H1 (cell line): ENCODE measurements at regions not wholly inside any gene's neighbourhood (a gene's known extent, or its start where the extent isn't known, plus 50 kb on each side); places are given as distances from the start of the nearest gene placed in this dataset.

Source experiments
- CTCF ChIA-PET: fragments of 300-600 bp; sonication (Branson Sonifier 250); formaldehyde crosslinking; loops from one replicate; lab custom pipeline; 2021; ENCODE audit not compliant: partially characterized antibody; lab: Charles Lee
- POLR2A ChIA-PET: fragments of 300-600 bp; sonication (Branson Sonifier 250); formaldehyde crosslinking; loops from one replicate; lab custom pipeline; 2021; ENCODE audit warnings: inconsistent platforms; ENCODE audit not compliant: partially characterized antibody; lab: Charles Lee
- DNase-seq, 2 experiments: peaks; one replicate each; pipeline versions ENCODE4 v3.0.0 to v3.0.0-alpha.2; 2010 to 2022; ENCODE audit warnings: low spot score in 2 of 2, low read depth in 1 of 2, mixed read lengths in 1 of 2
- FAIRE-seq: peaks from 2 replicates; lab custom pipeline; 2011; peaks lifted over from hg19 to GRCh38; lab: Jason Lieb, UNC
- H2AFZ ChIP-seq: 2 replicates; pipeline ENCODE4 v1.8.1; 2012; ENCODE audit warnings: low read length, inconsistent platforms
- H2AK5ac ChIP-seq: 2 replicates; pipeline ENCODE4 v1.6.1; 2013; ENCODE audit warnings: low read depth, low read length
- H2BK120ac ChIP-seq: replicated peaks from 2 replicates; pipeline ENCODE3; 2013; ENCODE audit warnings: low read depth, low read length, inconsistent platforms
- H2BK12ac ChIP-seq: 2 replicates; pipeline ENCODE4 v1.6.1; 2013; ENCODE audit warnings: low read depth, low read length
- H2BK15ac ChIP-seq: 2 replicates; pipeline ENCODE4 v1.6.1; 2013; ENCODE audit warnings: low read length
- H2BK20ac ChIP-seq: 2 replicates; pipeline ENCODE4 v1.6.1; 2013; ENCODE audit warnings: low read length
- H2BK5ac ChIP-seq: 2 replicates; pipeline ENCODE4 v1.6.1; 2013; ENCODE audit warnings: low read depth, low read length
- H3K14ac ChIP-seq: 2 replicates; pipeline ENCODE4 v1.6.1; 2013; ENCODE audit warnings: inconsistent platforms; ENCODE audit not compliant: insufficient read length
- H3K18ac ChIP-seq: 2 replicates; pipeline ENCODE4 v1.6.1; 2013; ENCODE audit warnings: low read length; ENCODE audit errors: extremely low read depth
- H3K23ac ChIP-seq: 2 replicates; pipeline ENCODE4 v1.6.1; 2013; ENCODE audit warnings: inconsistent platforms; ENCODE audit not compliant: insufficient read length
- H3K23me2 ChIP-seq: 2 replicates; pipeline ENCODE4 v1.6.1; 2013; ENCODE audit warnings: low read depth, low read length
- H3K27ac ChIP-seq: 2 replicates; pipeline ENCODE4 v1.6.1; 2011; ENCODE audit warnings: low read depth, low read length, inconsistent platforms
- H3K27me3 ChIP-seq, 4 experiments: replicated peaks in 1 of 4; 1 replicate in 1 of 4; 2 replicates in 3 of 4; pipeline versions ENCODE4 v1.6.1 to v1.8.1; 2011 to 2013; ENCODE audit warnings: low read length in 3 of 4, mild to moderate bottlenecking in 3 of 4, inconsistent platforms in 2 of 4, mixed read lengths in 2 of 4, moderate library complexity in 1 of 4; ENCODE audit not compliant: control insufficient read depth in 3 of 4, insufficient read depth in 3 of 4; ENCODE audit errors: extremely low read depth in 1 of 4
- H3K36me3 ChIP-seq, 4 experiments: 2 replicates each; pipeline versions ENCODE4 v1.6.1 to v1.8.1; 2011 to 2013; ENCODE audit warnings: mild to moderate bottlenecking in 4 of 4, low read length in 3 of 4, moderate library complexity in 2 of 4, control low read depth in 1 of 4, inconsistent platforms in 1 of 4; ENCODE audit not compliant: insufficient read depth in 4 of 4, control insufficient read depth in 2 of 4
- H3K4ac ChIP-seq: replicated peaks from 2 replicates; pipeline ENCODE3; 2013; ENCODE audit warnings: low read length, low read depth, mixed read lengths, inconsistent platforms; ENCODE audit not compliant: insufficient read length
- H3K4me1 ChIP-seq, 4 experiments: replicated peaks in 1 of 4; 1 replicate in 1 of 4; 2 replicates in 3 of 4; pipeline versions ENCODE4 v1.6.1 to v1.8.1; 2011 to 2013; ENCODE audit warnings: low read length in 3 of 4, inconsistent platforms in 2 of 4, mixed read lengths in 1 of 4; ENCODE audit not compliant: insufficient read depth in 4 of 4, control insufficient read depth in 3 of 4
- H3K4me2 ChIP-seq, 2 experiments: 2 replicates each; pipeline versions ENCODE4 v1.6.1 to v1.8.1; 2011 to 2013; ENCODE audit warnings: low read depth in 2 of 2, low read length in 2 of 2, control low read depth in 1 of 2, inconsistent platforms in 1 of 2, mild to moderate bottlenecking in 1 of 2; ENCODE audit not compliant: insufficient read depth in 1 of 2
- H3K4me3 ChIP-seq, 4 experiments: fragments of 200-600, 300-600 bp in 1 of 4; sonication (generic), shearing (Covaris generic), sonication (Bioruptor Twin) in 1 of 4; 2 replicates each; pipeline versions ENCODE4 v1.5.1 to v1.8.1; 2011 to 2016; ENCODE audit warnings: low read length in 4 of 4, low read depth in 3 of 4, control low read depth in 2 of 4, inconsistent platforms in 2 of 4, mild to moderate bottlenecking in 2 of 4, mixed read lengths in 1 of 4, moderate library complexity in 1 of 4; ENCODE audit not compliant: insufficient read depth in 2 of 4; ENCODE audit errors: extremely low read depth in 1 of 4
- H3K56ac ChIP-seq: replicated peaks from 2 replicates; pipeline ENCODE3; 2013; ENCODE audit warnings: low read depth, mild to moderate bottlenecking, mixed read lengths, low read length, inconsistent platforms; ENCODE audit not compliant: insufficient read length
- H3K79me1 ChIP-seq: 2 replicates; pipeline ENCODE4 v1.6.1; 2013; ENCODE audit warnings: low read depth, low read length, control low read depth
- H3K79me2 ChIP-seq, 2 experiments: 2 replicates each; pipeline versions ENCODE4 v1.6.1 to v1.8.1; 2012 to 2013; ENCODE audit warnings: low read length in 2 of 2, mild to moderate bottlenecking in 2 of 2, inconsistent platforms in 1 of 2; ENCODE audit not compliant: insufficient read depth in 2 of 2, control insufficient read depth in 1 of 2
- H3K9ac ChIP-seq, 4 experiments: replicated peaks in 1 of 4; 1 replicate in 1 of 4; 2 replicates in 3 of 4; pipeline versions ENCODE4 v1.6.1 to v1.8.1; 2011 to 2013; ENCODE audit warnings: low read depth in 3 of 4, low read length in 3 of 4, control low read depth in 2 of 4, mild to moderate bottlenecking in 2 of 4, moderate library complexity in 2 of 4, inconsistent platforms in 1 of 4; ENCODE audit errors: extremely low read depth in 1 of 4
- H3K9me3 ChIP-seq, 2 experiments: 2 replicates each; pipeline versions ENCODE4 v1.6.1 to v1.8.1; 2012 to 2013; ENCODE audit warnings: mild to moderate bottlenecking in 2 of 2, moderate library complexity in 2 of 2, control low read depth in 1 of 2, inconsistent platforms in 1 of 2, low read depth in 1 of 2, low read length in 1 of 2, mixed read lengths in 1 of 2; ENCODE audit not compliant: insufficient read depth in 2 of 2
- H4K20me1 ChIP-seq, 2 experiments: replicated peaks in 1 of 2; 2 replicates each; pipeline versions ENCODE3 to v1.8.1; 2011 to 2013; ENCODE audit warnings: inconsistent platforms in 2 of 2, low read length in 2 of 2, mild to moderate bottlenecking in 1 of 2; ENCODE audit not compliant: insufficient read depth in 2 of 2, control insufficient read depth in 1 of 2
- H4K5ac ChIP-seq: 2 replicates; pipeline ENCODE4 v1.6.1; 2013; ENCODE audit warnings: low read length, low read depth, mixed read lengths, inconsistent platforms; ENCODE audit not compliant: insufficient read length
- H4K8ac ChIP-seq: 2 replicates; pipeline ENCODE4 v1.8.0; 2013; ENCODE audit warnings: mild to moderate bottlenecking, moderate library complexity, low read length, inconsistent platforms; ENCODE audit not compliant: insufficient read depth; ENCODE audit errors: extremely low read depth
- H4K91ac ChIP-seq: replicated peaks from 2 replicates; pipeline ENCODE3; 2013; ENCODE audit warnings: low read length, mixed read lengths, inconsistent platforms; ENCODE audit not compliant: insufficient read length
- BCL11A ChIP-seq, 2 experiments: IDR thresholded peaks; one replicate each; pipeline ENCODE4 v1.6.1; 2011; ENCODE audit warnings: low read depth in 2 of 2, low read length in 2 of 2, mild to moderate bottlenecking in 2 of 2
- BRCA1 ChIP-seq: IDR thresholded peaks from 2 replicates; pipeline ENCODE4 v1.6.1; 2012; ENCODE audit warnings: low read depth, low read length, improper control_type of control experiment
- CBX8 ChIP-seq: fragments of 300-800, 300-1000 bp; sonication (generic); IDR thresholded peaks from 2 replicates; pipeline ENCODE4 v1.7.1; 2016; ENCODE audit warnings: low read depth, low read length, borderline replicate concordance
- CREB1 ChIP-seq: IDR thresholded peaks from 2 replicates; pipeline ENCODE4 v1.6.1; 2012; ENCODE audit warnings: inconsistent platforms
- EZH2 ChIP-seq: fragments of 200-600 bp; sonication (generic); IDR thresholded peaks from 2 replicates; pipeline ENCODE4 v1.7.1; 2012; ENCODE audit warnings: low read depth, mild to moderate bottlenecking, moderate library complexity, low read length, inconsistent platforms; ENCODE audit not compliant: severe bottlenecking
- FOSL1 ChIP-seq: IDR thresholded peaks from 2 replicates; pipeline ENCODE4 v1.6.1; 2011; ENCODE audit warnings: mild to moderate bottlenecking, low read depth, low read length, moderate library complexity; ENCODE audit not compliant: insufficient read depth
- HDAC2 ChIP-seq, 2 experiments: fragments of 300-600 bp in 1 of 2; sonication (generic) in 1 of 2; IDR thresholded peaks; 2 replicates each; pipeline ENCODE4 v1.6.1; 2011 to 2012; ENCODE audit warnings: low read depth in 2 of 2, low read length in 2 of 2, mild to moderate bottlenecking in 2 of 2, moderate library complexity in 2 of 2, borderline replicate concordance in 1 of 2, inconsistent platforms in 1 of 2
- KDM1A ChIP-seq: fragments of 200-600, 300-600 bp; sonication (generic); IDR thresholded peaks from 2 replicates; pipeline ENCODE4 v1.7.1; 2016; ENCODE audit warnings: mild to moderate bottlenecking, low read length, borderline replicate concordance
- KDM5A ChIP-seq: fragments of 200-600 bp; IDR thresholded peaks from 2 replicates; pipeline ENCODE4 v1.7.1; 2012; ENCODE audit warnings: mild to moderate bottlenecking, low read length, inconsistent platforms, mixed read lengths
- POLR2A ChIP-seq, 2 experiments: IDR thresholded peaks; 1 replicate in 1 of 2; 2 replicates in 1 of 2; pipeline ENCODE4 v1.6.1; 2011; ENCODE audit warnings: low read depth in 2 of 2, low read length in 2 of 2, mild to moderate bottlenecking in 2 of 2; ENCODE audit errors: control extremely low read depth in 1 of 2
- SIX5 ChIP-seq: IDR thresholded peaks from 2 replicates; pipeline ENCODE4 v1.6.1; 2011; ENCODE audit warnings: mild to moderate bottlenecking, low read depth, low read length
- TEAD4 ChIP-seq: IDR thresholded peaks from 2 replicates; pipeline ENCODE4 v1.6.1; 2012; ENCODE audit warnings: low read depth, low read length, inconsistent platforms, mixed read lengths
- YY1 ChIP-seq: IDR thresholded peaks from 2 replicates; pipeline ENCODE4 v1.6.1; 2011; ENCODE audit warnings: low read depth, mild to moderate bottlenecking, low read length
- WGBS, 2 experiments: shearing (Covaris generic) in 1 of 2; methylation state at CpG; one replicate each; pipeline versions ENCODE4 v1.1.6 to v1.1.7; 2013 to 2015; ENCODE audit warnings: low lambda C conversion rate in 2 of 2, mixed read lengths in 2 of 2, inconsistent platforms in 1 of 2, low coverage in 1 of 2, missing lambda C conversion rate in 1 of 2; ENCODE audit not compliant: insufficient replicate concordance in 2 of 2, insufficient coverage in 1 of 2, insufficient read length in 1 of 2; ENCODE audit errors: extremely low coverage in 1 of 2, missing lambda C conversion rate in 1 of 2; 5-methylcytosine and 5-hydroxymethylcytosine counted together

GRCh38 chr10:89129911-89130310 is 77.2 kb downstream of the CH25H start:
- CTCF ChIA-PET = interaction anchor here (0.7 kb wide), 2 partner anchors 10 to 43 kb away, joined by 3 read pairs; no protein-coding TSS in a partner anchor
- no peak overlapping the region for H3K23ac ChIP-seq
- no peak overlapping the region for H4K5ac ChIP-seq
- H2BK15ac ChIP-seq = no peak overlapping the region
- no peak overlapping the region for H3K4ac ChIP-seq
- H4K91ac ChIP-seq = no peak overlapping the region
- no peak for FAIRE-seq
- no peak for DNase-seq
- no peak overlapping the region for H3K27ac ChIP-seq
- no peak overlapping the region for H2AK5ac ChIP-seq
- H3K9ac ChIP-seq = no peak overlapping the region
- no peak overlapping the region for H2BK12ac ChIP-seq
- H4K20me1 ChIP-seq = no peaks in the 10 kb centered on the region
- 98% methylated on average over 4 of the region's 4 CpGs; no CpG with 5 or more reads in 1 of the 2 experiments for WGBS, 2 experiments
- no peaks in the 10 kb centered on the region for H3K79me1 ChIP-seq
- no peak overlapping the region for H4K8ac ChIP-seq
- no peak overlapping the region for H2AFZ ChIP-seq
- H3K56ac ChIP-seq = no peak overlapping the region
- no peaks in the 10 kb centered on the region for H3K27me3 ChIP-seq
- H3K4me2 ChIP-seq = no peak overlapping the region
- H2BK120ac ChIP-seq = no peak overlapping the region
- no peaks in the 10 kb centered on the region for H3K79me2 ChIP-seq
- H3K14ac ChIP-seq = no peak overlapping the region
- no peaks in the 10 kb centered on the region for H3K36me3 ChIP-seq
- H3K18ac ChIP-seq = no peak overlapping the region
- TF ChIP-seq KDM5A (no peak), POLR2A (IDR thresholded peaks at IDR 0.05; ENCODE audit: control extremely low read depth in 1 of 2, low read depth in 2 of 2, low read length in 2 of 2) (no peak), SIX5 (no peak), HDAC2 (IDR thresholded peaks at IDR 0.05; ENCODE audit: borderline replicate concordance in 1 of 2, low read depth in 2 of 2, low read length in 2 of 2) (no peak), YY1 (no peak), EZH2 (no peak), BRCA1 (no peak), CBX8 (no peak), KDM1A (no peak), BCL11A (IDR thresholded peaks at IDR 0.05; ENCODE audit: low read depth in 2 of 2, low read length in 2 of 2) (no peak), TEAD4 (no peak), CREB1 (no peak), FOSL1 (no peak)
- no peaks in the 10 kb centered on the region for H3K9me3 ChIP-seq
- no peaks in the 10 kb centered on the region for H3K4me1 ChIP-seq
- H3K23me2 ChIP-seq = no peaks in the 10 kb centered on the region
- no peak overlapping the region for H3K4me3 ChIP-seq
- no peak overlapping the region for H2BK20ac ChIP-seq
- no peak overlapping the region for H2BK5ac ChIP-seq
- POLR2A ChIA-PET = no interaction called here
